Neural crest cell (in vitro differentiated cells): ENCODE measurements at regions not wholly inside any gene's neighbourhood (a gene's known extent, or its start where the extent isn't known, plus 50 kb on each side); places are given as distances from the start of the nearest gene placed in this dataset.

ENCODE experiments used
- DNase-seq: peaks from one replicate; pipeline ENCODE4 v3.0.0; 2021; ENCODE audit warnings: low read depth, mixed read lengths, low spot score
- H3K27ac Mint-ChIP-seq: one replicate; pipeline ENCODE4 v1.8.0; 2021; ENCODE audit warnings: mild to moderate bottlenecking, mixed read lengths; ENCODE audit not compliant: unreplicated experiment
- H3K27me3 Mint-ChIP-seq: 2 replicates; pipeline ENCODE4 v1.8.0; 2021; ENCODE audit warnings: low read depth, mild to moderate bottlenecking, mixed read lengths
- H3K36me3 Mint-ChIP-seq: 2 replicates; pipeline ENCODE4 v1.8.0; 2021; ENCODE audit warnings: low read depth, mild to moderate bottlenecking, mixed read lengths
- H3K4me1 Mint-ChIP-seq: 2 replicates; pipeline ENCODE4 v1.8.0; 2021; ENCODE audit warnings: mixed read lengths
- H3K4me3 Mint-ChIP-seq: one replicate; pipeline ENCODE4 v1.8.0; 2021; ENCODE audit warnings: mild to moderate bottlenecking, mixed read lengths
- H3K9me3 Mint-ChIP-seq: 2 replicates; pipeline ENCODE4 v1.8.0; 2021; ENCODE audit warnings: mixed read lengths
- TF ChIP-seq, protein P1 (sequence below): fragments of 200-600 bp; sonication (generic); conservative IDR thresholded peaks from 2 replicates; pipeline ENCODE4 v1.5.0; 2021; ENCODE audit warnings: antibody characterized with exemption, mild to moderate bottlenecking

DNA sequence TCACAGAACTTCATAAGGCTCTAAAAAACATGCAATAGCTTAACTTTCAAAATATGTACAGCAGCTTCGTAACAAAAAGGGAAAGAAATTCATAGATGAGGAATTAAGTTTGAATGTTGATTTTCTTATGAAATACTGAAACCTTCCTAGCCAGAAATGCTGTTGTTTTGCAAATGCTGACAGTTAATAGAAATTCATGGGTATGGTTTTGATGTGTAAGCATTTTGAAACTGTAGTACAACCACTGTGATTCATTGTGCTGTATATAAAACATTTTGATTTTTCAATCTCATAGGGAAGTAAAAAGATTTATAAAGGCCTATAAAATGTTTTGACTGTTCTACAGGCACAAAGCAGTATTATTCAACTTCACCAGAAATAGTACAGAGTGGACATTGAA lies 228.4 kb upstream of the EYS start:
- peaks cover 6% of the 10 kb centered on the region for H3K36me3 Mint-ChIP-seq
- H3K27me3 Mint-ChIP-seq = no peaks in the 10 kb centered on the region
- H3K4me1 Mint-ChIP-seq = peaks cover 7% of the 10 kb centered on the region
- TF ChIP-seq, protein P1, sequence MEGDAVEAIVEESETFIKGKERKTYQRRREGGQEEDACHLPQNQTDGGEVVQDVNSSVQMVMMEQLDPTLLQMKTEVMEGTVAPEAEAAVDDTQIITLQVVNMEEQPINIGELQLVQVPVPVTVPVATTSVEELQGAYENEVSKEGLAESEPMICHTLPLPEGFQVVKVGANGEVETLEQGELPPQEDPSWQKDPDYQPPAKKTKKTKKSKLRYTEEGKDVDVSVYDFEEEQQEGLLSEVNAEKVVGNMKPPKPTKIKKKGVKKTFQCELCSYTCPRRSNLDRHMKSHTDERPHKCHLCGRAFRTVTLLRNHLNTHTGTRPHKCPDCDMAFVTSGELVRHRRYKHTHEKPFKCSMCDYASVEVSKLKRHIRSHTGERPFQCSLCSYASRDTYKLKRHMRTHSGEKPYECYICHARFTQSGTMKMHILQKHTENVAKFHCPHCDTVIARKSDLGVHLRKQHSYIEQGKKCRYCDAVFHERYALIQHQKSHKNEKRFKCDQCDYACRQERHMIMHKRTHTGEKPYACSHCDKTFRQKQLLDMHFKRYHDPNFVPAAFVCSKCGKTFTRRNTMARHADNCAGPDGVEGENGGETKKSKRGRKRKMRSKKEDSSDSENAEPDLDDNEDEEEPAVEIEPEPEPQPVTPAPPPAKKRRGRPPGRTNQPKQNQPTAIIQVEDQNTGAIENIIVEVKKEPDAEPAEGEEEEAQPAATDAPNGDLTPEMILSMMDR = no peak
- H3K4me3 Mint-ChIP-seq = no peak overlapping the region
- DNase-seq = no peak
- H3K27ac Mint-ChIP-seq = no peak overlapping the region
- peaks cover 9% of the 10 kb centered on the region for H3K9me3 Mint-ChIP-seq

DNA sequence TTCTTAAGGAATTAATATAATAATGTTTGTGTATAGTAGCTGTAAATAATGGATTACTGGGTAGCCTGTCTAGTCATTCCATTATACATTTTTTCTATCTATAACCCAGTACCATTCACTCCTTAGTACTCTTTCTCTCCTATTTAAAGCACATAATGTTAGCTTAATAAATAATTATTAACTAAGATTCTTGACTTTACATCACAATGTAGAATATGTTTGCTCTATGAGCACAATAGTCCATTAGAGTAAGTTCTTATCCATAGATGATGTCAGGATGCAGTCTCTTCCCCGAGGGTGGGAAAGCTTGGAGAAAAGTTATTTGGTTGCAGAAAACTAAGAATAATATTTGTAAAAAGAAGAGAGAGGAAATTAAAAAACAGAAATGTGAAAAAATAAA lies 226.4 kb upstream of the EYS start:
- no peak for DNase-seq
- no peaks in the 10 kb centered on the region for H3K27me3 Mint-ChIP-seq
- H3K36me3 Mint-ChIP-seq = peaks cover 7% of the 10 kb centered on the region
- TF ChIP-seq, protein P1 = no peak
- peaks cover 11% of the 10 kb centered on the region for H3K9me3 Mint-ChIP-seq
- no peak overlapping the region for H3K4me3 Mint-ChIP-seq
- H3K4me1 Mint-ChIP-seq = no peaks in the 10 kb centered on the region
- no peak overlapping the region for H3K27ac Mint-ChIP-seq

DNA sequence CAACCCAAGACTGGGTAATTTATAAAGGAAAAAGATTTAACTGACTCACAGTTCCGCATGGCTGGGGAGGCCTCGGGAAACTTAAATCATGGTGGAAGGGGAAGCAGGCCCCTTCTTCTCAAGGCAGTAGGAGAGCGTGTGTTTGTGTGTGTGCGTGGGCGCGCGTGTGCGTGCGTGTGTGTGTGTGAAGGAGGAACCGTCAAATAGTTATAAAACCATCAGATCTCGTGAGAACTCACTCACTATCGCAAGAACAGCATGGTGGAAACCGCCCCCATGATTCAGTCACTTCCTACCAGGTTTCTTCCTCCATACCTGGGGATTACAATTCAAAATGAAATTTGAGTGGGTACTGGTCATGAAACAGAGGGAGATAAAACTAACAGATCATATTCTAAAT lies 220.1 kb upstream of the EYS start:
- Mint-ChIP-seq H3K4me1 (peaks cover 5% of the 10 kb centered on the region), H3K27me3 (no peaks in the 10 kb centered on the region), H3K36me3 (peaks cover 7% of the 10 kb centered on the region), H3K4me3 (no peak overlapping the region), H3K27ac (no peak overlapping the region), H3K9me3 (peaks cover 10% of the 10 kb centered on the region)
- TF ChIP-seq, protein P1 = no peak
- DNase-seq = no peak

DNA sequence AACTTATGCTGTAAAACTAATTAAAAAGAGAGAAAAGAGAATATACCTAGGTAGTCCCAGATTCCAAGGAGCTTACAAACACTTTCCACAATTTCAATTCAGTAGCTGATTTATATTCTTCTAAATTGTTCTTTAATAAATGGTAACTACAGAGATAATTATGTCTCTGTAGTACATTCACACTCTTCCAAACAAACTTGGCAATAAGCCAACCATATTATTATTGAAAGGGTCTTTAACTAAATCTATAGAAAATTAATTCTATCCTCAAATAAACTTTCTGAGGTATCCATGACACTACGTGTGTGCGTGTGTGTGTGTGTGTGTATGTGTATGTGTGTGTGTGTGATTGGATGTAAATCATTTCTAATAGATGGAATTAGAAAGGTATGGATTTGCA lies 217.4 kb upstream of the EYS start:
- TF ChIP-seq, protein P1 = no peak
- peaks cover 7% of the 10 kb centered on the region for H3K36me3 Mint-ChIP-seq
- no peak overlapping the region for H3K4me3 Mint-ChIP-seq
- DNase-seq = no peak
- peaks cover 5% of the 10 kb centered on the region for H3K4me1 Mint-ChIP-seq
- H3K27me3 Mint-ChIP-seq = no peaks in the 10 kb centered on the region
- no peak overlapping the region for H3K27ac Mint-ChIP-seq
- H3K9me3 Mint-ChIP-seq = peaks cover 8% of the 10 kb centered on the region

DNA sequence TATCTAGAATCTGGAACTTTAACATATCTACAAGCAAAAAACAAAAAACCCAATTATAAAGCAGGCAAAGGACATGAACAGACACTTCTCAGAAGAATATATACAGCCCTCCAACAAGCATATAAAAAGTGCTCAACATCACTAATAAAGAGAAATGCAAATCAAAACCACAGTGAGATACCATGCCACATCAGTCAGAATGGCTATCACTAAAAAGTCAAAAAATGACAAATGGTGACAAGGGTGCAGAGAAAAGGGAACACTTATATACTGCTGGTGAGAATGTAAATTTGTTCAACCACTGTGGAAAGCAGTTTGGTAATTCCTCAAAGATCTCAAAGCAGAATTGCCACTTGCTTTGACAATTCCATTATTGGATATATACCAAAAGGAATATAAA lies 215.0 kb upstream of the EYS start:
- no peak for DNase-seq
- Mint-ChIP-seq H3K9me3 (peaks cover 5% of the 10 kb centered on the region), H3K27me3 (no peaks in the 10 kb centered on the region), H3K27ac (no peak overlapping the region), H3K36me3 (peaks cover 5% of the 10 kb centered on the region), H3K4me3 (no peak overlapping the region), H3K4me1 (peaks cover 5% of the 10 kb centered on the region)
- TF ChIP-seq, protein P1 = no peak

DNA sequence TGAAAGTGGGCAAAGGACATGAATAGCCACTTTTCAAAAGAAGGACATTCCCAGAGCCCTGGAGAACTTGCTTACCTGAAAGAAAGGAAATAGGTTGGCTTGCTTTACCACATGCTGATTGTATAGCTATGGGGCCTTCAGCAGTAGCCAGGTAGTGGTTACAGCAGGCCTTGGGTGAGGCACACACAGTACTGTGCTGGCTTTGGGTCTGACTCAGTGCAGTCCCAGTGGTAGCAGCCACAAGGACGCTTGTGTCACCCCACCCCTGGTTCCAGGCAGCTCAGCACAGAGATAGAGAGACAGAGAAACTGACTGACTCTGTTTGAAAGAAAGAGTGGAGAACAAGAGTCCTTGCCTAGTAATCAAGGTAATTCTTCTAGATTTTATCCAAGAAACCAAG lies 201.0 kb upstream of the EYS start:
- Mint-ChIP-seq H3K27ac (no peak overlapping the region), H3K9me3 (peaks cover 23% of the 10 kb centered on the region), H3K4me1 (no peaks in the 10 kb centered on the region), H3K4me3 (no peak overlapping the region), H3K36me3 (no peaks in the 10 kb centered on the region), H3K27me3 (no peaks in the 10 kb centered on the region)
- TF ChIP-seq, protein P1 = no peak
- DNase-seq = no peak
